GM10266 (cell line): ENCODE measurements at regions not wholly inside any gene's neighbourhood (a gene's known extent, or its start where the extent isn't known, plus 50 kb on each side); places are given as distances from the start of the nearest gene placed in this dataset.

Experiments
- DNase-seq: peaks from one replicate; pipeline ENCODE4 v3.0.0; 2012; ENCODE audit errors: extremely low spot score
- TF ChIP-seq, protein P1 (sequence below): IDR thresholded peaks from 2 replicates; pipeline ENCODE4 v1.5.1; 2012; ENCODE audit warnings: mild to moderate bottlenecking, low read depth; ENCODE audit not compliant: control insufficient read depth, insufficient read depth; ENCODE audit errors: missing control alignments

DNA sequence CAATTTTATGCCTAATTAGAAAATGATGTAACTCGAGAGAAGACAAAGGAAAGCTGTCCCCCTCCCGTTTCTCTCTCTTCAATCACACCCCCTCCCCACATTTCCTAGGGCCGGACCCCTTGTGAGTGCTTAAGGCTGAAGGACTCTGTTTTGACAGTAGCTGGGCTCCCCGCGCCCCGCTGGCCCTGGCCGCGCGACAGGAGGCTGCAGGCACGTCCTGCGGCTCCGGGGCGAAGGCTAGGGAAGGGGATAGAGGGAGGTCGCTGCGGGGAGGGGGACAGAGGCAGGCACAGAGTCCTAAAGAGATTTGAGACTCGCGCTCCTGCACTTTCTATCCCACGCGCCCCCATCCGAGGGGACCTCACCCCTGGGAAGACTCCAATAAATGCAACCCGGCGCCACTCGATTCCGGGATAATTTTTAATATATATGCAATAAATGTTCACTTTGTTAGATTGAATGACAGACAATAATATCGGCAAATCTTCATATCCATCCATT, 56.2 kb upstream of the TMEM33 start:
- DNase-seq: peak; percentile 11
- TF ChIP-seq, protein P1, sequence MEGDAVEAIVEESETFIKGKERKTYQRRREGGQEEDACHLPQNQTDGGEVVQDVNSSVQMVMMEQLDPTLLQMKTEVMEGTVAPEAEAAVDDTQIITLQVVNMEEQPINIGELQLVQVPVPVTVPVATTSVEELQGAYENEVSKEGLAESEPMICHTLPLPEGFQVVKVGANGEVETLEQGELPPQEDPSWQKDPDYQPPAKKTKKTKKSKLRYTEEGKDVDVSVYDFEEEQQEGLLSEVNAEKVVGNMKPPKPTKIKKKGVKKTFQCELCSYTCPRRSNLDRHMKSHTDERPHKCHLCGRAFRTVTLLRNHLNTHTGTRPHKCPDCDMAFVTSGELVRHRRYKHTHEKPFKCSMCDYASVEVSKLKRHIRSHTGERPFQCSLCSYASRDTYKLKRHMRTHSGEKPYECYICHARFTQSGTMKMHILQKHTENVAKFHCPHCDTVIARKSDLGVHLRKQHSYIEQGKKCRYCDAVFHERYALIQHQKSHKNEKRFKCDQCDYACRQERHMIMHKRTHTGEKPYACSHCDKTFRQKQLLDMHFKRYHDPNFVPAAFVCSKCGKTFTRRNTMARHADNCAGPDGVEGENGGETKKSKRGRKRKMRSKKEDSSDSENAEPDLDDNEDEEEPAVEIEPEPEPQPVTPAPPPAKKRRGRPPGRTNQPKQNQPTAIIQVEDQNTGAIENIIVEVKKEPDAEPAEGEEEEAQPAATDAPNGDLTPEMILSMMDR: no peak

DNA sequence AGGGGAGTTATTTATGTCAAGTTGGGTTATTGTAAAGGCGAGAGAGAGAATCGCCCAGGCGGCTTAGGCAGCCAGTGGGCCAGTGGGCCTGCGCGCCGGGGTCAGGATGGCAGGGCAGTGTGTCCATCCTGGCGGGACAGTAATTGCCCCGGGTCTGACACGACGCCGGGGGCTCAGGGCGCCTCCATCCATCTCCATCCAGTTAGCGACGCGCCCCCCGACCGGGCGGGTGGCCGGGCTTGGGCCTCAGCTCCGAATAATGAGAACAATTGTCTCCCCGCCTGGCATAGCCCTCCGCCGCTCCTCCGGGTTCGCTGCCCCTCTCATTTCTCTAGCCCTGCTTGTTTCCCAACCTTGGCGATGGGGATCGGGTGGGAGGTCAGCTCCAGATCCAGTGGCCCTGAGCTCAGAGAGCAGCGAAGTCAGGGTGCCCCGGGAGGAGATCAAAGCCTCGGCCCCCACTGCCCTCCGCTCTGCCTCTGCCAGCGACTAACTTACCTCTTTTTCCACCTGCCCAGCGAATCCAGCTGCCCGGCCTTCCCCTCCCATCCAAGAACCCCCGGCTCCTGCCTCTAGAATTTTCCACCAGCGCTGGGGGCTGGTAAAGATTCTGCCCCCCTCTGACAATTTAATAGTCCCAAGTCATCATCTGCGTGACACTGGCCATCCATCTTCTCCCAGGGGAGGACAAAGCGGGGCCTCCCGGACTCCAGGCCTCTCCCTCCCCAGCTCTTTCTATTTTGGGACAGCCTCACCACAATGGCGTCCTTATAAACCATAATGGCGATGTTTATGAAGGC, 56.9 kb upstream of the TMEM33 start:
- DNase-seq: no peak

DNA sequence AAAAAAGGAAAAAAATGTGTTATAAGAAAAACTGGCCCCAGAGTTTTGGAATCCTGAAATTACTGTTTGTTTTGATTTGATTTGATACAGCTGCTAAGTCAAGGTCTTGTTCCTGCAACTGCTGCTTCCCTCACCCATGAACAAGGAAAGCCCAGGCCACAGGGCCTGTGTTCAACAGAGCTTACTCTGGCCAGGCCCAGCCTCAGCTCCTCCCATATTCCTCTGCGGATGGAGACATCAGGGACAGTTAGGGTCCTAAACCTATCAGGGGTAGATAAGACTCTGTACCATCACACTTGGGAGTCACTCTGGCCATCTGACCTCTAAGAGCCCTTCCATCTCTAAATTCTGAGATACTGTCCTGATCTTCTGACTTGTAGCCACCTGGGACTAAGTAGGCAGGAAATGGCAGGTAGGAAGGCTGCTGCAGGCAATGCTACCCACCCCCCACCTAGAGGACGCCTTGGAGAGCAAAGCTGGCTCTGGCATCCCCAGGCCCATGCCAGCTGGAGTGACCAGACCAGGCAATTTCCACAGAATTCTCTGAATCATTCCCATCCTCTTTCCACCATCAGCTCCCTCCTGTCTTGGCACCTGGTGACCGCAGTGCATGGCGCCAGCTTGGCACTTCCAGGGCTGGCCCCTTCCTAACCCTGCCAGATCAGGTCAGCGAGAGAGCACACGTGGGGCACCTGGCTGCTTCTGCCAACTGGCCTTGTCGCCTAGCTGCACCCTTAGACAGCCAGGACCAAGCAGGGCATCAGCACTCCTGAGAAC, 58.0 kb upstream of the TMEM33 start:
- no peak for DNase-seq
- TF ChIP-seq, protein P1: no peak

More for the DNA sequence above, 56.9 kb upstream of the TMEM33 start:
- TF ChIP-seq, protein P1: no peak

DNA sequence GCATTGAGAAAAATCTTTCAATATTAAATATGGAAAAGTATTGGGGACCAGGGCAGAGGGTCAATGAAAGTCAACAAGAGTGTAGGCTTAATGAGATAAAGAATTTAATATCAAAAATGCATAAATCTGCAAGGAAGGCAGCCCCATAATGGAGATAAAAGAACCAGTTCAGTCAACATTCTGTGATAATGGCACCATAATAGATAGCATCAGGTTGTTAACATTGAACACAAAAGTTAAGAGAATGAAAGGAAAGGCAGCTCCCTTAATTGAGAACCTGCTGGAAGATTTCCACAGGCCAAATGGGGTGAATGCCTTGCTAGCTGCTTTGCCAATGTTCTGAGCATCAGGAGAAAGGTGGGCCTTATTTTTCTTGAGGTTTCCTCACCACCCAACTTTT, 60.4 kb upstream of the TMEM33 start:
- TF ChIP-seq, protein P1: no peak
- DNase-seq: no peak

DNA sequence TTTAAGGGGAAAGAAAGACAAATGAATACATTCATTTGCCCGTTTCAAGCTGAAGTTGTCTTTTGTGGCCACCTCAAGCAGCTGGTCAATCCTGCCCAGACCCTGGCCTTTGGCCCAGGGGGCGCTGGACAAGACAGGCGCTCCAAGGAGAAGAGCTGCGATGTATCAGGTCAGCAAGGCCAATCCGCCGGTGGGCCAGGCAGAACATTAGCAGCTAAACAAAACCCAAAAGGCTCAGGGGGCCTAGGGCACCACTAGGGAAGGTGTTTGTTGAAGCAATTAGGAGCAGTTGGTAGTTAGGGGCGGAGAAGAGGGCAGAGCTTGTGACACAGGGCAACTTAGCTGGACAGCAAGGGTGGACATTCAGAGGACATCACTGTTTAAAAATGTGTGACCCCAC, 60.8 kb upstream of the TMEM33 start:
- TF ChIP-seq, protein P1: no peak

DNA sequence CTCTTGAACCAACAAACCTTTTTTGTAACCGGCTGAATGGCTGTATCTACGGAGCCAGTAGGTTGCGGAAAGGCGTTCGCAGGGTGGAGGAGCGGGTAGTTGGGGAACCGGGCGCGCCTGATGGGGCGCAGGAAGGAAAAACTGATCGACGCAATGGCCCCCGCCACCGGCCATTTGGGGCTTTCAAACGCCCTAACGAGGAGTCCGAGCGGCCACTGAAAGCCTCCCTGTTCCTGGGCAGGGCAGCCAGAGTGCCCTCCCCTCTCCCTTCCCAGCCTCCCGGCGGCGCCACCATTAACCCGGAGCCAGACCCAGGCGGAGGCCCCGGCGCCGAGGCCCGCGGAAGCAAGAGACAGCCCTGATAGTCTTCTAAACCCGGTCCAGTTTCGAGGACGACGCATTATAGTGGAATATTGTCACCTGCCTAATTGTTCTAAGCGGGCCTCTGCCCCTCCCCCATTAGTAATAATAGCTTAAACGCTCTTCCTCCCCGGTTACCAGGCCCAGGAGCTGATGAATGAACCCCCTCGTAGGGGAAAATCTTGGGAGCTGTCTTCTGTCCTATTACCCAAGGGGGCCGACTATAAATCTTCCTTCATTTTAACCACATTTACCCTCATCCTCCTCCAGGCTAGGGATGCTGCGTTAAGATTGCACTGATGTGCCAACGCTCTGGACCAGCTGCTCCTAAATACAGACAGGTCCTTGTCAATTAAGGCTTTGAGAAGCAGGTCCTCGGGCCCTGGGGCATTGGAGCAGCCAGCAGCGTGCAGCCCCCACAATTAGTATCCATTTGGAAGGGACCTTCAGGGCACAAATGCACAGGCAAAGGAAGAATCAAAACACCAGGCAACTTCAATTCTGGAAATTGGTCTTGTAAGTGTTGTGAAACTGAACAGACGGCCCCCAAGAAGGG, 61.6 kb upstream of the TMEM33 start:
- TF ChIP-seq, protein P1: no peak
- no peak for DNase-seq

More for the DNA sequence above, 60.8 kb upstream of the TMEM33 start:
- DNase-seq: no peak
